GM19438 (cell line): ENCODE measurements at regions not wholly inside any gene's neighbourhood (a gene's known extent, or its start where the extent isn't known, plus 50 kb on each side); places are given as distances from the start of the nearest gene placed in this dataset.

Experiments
- ATAC-seq: cut with Tn5 transposase; IDR thresholded peaks from one replicate; pipeline ENCODE4 v1.9.1; 2021; ENCODE audit warnings: low read depth; ENCODE audit not compliant: unreplicated experiment

- ATAC-seq = no peak
These were observed 813.3 kb upstream of the RAG2 start for GRCh38 chr11:37411289-37411688.

GRCh38 chr11:37409124-37409523 lies 811.1 kb upstream of the RAG2 start:
- no peak for ATAC-seq

GRCh38 chr11:37407461-37407860 lies 809.4 kb upstream of the RAG2 start:
- ATAC-seq = no peak

DNA sequence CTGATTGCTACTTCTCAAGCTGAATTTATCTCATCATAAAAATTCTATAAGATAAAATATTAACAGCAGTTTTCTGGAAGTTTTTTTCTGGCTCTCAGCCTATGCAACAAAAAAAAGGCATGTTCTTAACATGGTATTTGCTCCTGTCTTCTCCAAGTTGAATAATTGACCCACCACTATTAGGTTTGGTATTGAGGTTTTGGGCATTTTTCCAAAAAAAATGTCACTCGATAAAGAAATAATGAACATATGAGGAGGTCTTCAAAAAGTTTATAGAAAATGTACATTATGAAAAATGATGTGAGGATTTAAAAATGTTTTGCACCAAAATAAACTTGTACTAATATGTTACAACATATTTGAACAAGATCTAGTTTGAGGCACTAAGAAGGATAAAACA lies 808.6 kb upstream of the RAG2 start:
- no peak for ATAC-seq

GRCh38 chr11:37404231-37404630 lies 806.2 kb upstream of the RAG2 start:
- ATAC-seq = no peak

DNA sequence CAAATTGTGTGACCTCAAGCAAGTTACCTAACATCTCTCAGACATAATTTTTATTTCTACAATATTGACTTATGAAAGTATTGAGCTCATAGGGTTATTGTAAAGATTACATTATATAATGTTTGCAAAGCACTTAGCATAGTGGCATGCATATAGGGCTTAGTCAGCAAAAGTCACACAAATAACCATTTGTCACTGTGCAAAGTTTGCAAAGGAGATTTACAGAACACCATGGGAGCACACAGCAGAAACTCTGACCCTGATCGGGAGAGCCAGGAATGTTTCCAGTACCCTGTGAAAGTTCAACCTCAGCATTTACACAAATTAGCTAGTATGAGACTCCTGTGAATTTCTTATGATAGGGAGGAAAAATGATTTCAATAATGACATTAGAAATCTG lies 804.6 kb upstream of the RAG2 start:
- ATAC-seq = no peak

GRCh38 chr11:37394236-37394870 lies 796.3 kb upstream of the RAG2 start:
- no peak for ATAC-seq

DNA sequence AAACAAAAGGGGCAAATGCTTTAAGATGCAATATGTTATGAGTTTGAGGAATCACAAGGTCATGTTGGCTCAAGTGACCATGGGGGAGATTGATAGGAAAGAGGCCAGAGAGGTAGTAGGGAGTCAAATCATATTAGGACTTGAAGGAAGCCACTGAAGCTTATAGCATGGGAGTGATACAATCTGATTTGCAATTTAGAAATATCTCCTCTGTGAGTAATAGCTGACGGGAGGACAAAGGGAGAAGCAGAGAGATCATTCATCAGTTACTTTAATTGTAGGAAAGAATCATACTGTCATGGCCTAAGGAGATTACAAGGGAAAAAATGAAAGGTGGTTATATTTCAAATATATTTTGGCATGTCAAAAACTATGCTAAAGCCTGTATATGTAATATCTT lies 793.6 kb upstream of the RAG2 start:
- ATAC-seq = no peak

DNA sequence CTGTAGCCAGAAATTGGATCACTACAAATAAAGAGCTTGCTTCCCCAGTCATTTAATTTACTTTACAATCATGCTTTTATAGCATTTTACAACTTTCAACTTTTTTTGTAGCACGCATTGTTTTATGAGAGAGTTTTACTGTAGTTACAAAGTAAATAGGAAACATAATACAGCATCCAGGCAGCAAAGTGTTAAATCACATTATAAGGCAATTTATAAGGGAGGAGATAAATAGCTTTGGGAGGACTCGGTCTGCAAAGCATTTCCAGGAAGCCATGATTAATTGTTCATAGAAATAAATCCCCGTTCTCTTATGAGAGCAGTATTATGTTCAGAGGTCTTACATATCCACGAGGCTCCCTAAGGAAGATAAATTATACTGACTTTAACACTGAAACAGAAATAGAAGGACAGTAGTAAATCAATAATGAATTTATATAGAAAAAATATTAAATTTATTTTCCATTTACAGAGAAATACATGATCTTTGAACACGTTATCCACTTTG lies 792.6 kb upstream of the RAG2 start:
- ATAC-seq = no peak

DNA sequence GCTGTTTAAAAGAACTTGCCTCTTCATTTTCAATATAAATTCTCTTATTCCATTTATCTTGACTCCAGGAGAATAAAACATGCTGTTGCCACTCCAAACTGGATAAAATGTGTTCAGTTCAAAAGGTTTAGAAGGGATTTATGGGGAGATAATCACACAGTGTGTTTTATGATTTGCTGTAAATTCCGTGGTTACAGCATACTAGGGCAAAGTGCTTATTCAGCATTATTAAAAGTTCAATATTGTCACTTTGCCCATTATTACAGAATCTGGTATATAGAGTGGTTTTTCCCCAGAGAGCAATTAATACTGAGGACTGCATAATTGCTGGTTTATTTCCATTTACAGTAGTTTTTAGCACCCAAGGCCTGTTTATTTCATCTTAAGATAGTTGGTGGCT lies 780.9 kb upstream of the RAG2 start:
- ATAC-seq = no peak

- ATAC-seq = no peak
These were observed 774.6 kb upstream of the RAG2 start for GRCh38 chr11:37372667-37373066.

DNA sequence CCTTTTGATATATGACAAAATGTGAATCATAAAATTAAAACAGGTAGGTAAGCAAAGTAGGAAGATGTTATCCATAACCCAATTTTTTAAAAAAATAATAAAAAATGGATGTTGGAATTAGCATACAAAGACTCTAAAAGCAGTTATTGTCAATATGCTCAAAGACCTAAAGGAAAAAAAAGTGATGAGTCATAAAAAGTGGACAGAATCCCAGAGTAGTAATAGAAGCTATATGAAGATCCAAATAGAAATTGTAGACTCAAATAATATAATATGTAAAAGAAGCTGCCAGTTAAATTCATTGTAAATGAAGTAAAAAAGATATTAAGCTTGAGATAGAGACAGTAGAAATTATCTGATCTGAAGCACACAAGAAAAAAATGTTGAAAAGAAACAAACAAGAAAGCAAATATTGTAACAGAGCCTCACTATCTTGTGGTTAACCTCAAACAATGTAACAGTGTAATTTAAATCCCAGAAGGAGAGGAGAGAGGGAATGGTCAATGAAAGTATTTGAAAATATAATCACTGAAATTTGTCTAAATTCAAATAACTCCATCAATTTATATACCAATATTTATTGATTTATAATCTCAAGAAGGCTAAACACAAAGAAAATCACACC lies 773.4 kb upstream of the RAG2 start:
- no peak for ATAC-seq

GRCh38 chr11:37370817-37371216 lies 772.8 kb upstream of the RAG2 start:
- ATAC-seq = no peak

GRCh38 chr11:37364246-37364839 lies 766.3 kb upstream of the RAG2 start:
- ATAC-seq = no peak

DNA sequence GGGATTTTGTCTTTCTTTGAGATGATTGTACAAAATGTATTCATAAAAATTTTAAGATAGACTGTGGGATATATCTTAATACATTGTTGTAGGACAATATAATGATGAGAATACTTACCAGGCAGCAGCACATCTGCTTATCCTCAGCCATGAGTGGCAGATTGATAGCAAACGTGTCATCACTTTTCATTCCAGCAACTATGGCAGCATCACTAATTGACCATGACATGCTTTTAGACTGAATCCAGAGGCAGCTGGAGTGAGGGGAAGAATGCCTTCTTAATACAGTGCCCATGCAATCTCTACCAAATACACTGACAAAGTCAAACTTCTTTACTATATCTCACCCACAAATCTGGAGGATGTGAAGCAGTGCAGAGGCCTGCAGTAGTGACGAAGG lies 755.2 kb upstream of the RAG2 start:
- ATAC-seq = no peak

GRCh38 chr11:37352485-37352884 lies 754.4 kb upstream of the RAG2 start:
- ATAC-seq = no peak

DNA sequence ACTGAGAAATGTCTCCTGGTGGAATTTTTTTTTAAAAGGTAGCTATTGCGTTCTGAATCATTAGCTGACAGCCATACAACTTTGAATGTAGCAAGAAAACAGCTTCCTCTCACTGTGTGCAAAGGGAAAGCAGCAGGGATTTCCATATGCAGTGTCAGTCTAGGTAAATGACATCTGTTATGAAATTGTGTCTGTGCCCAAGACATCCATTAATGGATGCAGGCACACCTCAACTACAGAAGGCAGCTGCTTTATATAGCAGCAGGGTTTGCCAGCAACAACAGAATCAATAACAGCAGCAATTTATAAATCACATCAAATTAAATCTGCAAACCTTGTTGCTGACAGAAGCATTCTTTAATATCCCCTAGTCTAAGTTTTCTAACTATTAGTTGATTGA lies 745.3 kb upstream of the RAG2 start:
- ATAC-seq = no peak

DNA sequence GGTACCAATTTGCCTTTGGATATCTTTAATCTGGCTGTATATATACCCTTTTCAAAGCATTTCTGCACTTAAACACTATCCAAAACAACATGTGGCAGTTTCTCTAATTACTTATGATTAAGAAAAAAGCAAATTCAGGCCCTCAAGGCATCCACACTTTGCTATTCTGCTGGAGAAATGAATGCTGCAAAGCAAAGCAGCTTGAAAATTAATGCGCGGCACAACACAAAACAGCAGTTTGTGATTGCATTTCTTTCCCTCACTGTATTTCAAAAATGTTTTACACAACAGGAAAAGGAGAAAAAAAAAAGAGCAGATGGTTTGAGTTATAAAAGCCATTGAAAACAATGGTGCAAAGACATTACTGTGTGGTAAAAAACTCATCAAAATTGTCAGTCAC lies 738.4 kb upstream of the RAG2 start:
- no peak for ATAC-seq

- no peak for ATAC-seq
These were observed 735.3 kb upstream of the RAG2 start for GRCh38 chr11:37333345-37333744.

DNA sequence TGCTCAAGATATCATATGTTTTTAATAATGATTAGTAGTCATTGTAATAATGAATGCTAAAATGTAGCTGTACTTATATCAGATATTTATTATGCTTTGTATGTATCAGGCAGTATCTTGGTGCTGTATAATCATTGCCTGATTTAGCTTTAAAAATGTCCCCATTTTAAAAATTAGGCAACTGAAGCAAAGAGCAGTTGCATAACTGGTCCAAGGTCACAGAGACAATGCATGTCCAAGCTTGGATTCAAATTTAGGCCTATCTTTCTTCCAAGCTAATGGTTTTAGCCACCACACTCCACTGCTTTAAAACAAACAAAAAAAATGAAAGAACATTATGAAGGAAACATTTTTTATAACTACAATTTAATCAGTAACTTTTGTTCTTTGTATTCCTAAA lies 725.8 kb upstream of the RAG2 start:
- ATAC-seq = no peak

GRCh38 chr11:37322333-37323194 lies 724.5 kb upstream of the RAG2 start:
- ATAC-seq = no peak
